SJCRH30 (cell line): ENCODE measurements at regions not wholly inside any gene's neighbourhood (a gene's known extent, or its start where the extent isn't known, plus 50 kb on each side); places are given as distances from the start of the nearest gene placed in this dataset.
A peak's percentile ranks its signal among the peaks of the same experiment; 100 is the strongest.

Experiments used
- DNase-seq, 2 experiments: peaks; one replicate each; pipeline ENCODE4 v3.0.0-alpha.2; 2015 to 2020
- H3K27ac ChIP-seq: fragments of 250-450 bp; sonication (Bioruptor Pico); 2 replicates; pipeline ENCODE4 v1.5.1; 2020; ENCODE audit warnings: mild to moderate bottlenecking, moderate library complexity
- H3K27me3 ChIP-seq: fragments of 250-450 bp; sonication (Bioruptor Pico); 2 replicates; pipeline ENCODE4 v1.5.1; 2020; ENCODE audit warnings: mild to moderate bottlenecking, moderate library complexity
- H3K36me3 ChIP-seq: fragments of 250-450 bp; sonication (Bioruptor Pico); 2 replicates; pipeline ENCODE4 v1.5.1; 2020; ENCODE audit warnings: mild to moderate bottlenecking, moderate library complexity
- H3K4me1 ChIP-seq: fragments of 250-450 bp; sonication (Bioruptor Pico); 2 replicates; pipeline ENCODE4 v1.5.1; 2020; ENCODE audit warnings: mild to moderate bottlenecking, moderate library complexity
- H3K4me3 ChIP-seq: fragments of 250-450 bp; sonication (Bioruptor Pico); 2 replicates; pipeline ENCODE4 v1.5.1; 2020; ENCODE audit warnings: mild to moderate bottlenecking, moderate library complexity
- H3K9me3 ChIP-seq: fragments of 250-450 bp; sonication (Bioruptor Pico); replicated peaks from 2 replicates; pipeline ENCODE4 v1.5.1; 2020; ENCODE audit warnings: mild to moderate bottlenecking, moderate library complexity

DNA sequence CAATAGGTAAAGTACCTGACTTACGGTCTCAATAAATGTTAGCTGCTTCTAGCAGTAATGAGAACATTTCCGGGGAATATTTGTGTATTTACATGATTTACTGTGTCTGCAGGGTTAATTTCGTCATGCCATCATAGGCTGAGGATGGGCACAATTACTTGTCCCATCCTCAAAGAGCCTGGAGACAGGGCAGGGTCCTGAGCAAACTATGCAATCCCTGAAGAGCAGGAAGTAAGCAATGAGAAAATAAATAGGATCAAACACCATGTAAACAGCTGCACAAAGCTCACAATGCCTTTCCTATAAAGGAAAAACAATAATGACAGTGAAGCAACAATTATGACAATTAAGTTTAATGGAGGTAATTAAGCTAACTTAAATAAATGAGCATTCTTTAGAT lies 114.6 kb upstream of the FOXQ1 start:
- H3K4me3 ChIP-seq = no peak overlapping the region
- no peaks in the 10 kb centered on the region for H3K9me3 ChIP-seq
- DNase-seq = no peak
- H3K27ac ChIP-seq = no peak overlapping the region
- H3K36me3 ChIP-seq = no peaks in the 10 kb centered on the region
- no peaks in the 10 kb centered on the region for H3K4me1 ChIP-seq
- no peaks in the 10 kb centered on the region for H3K27me3 ChIP-seq

DNA sequence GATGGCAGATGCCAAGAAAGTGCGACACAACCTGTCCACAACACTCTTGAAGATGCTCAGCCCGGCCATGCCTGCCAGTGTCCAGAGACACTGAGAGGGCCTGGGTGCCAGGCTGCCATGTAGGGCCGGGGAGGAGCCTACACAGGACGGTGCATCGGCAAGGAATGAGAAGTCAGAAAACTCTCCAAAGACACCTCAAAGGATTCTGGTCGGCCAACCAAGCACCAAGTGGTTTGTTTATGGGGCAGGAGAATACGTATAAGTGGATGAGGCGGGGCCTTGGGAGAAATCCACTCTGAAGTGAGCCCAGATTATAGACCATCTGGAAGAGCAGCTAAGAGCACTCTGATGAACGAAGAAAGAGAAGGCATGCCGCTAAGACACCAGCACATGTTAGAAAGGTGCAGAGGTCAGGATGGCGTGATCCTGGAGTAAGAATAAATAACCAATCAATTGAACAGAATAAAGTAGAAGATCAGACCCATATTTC lies 120.7 kb upstream of the FOXQ1 start:
- Histone ChIP-seq H3K36me3 (no peaks in the 10 kb centered on the region), H3K27ac (no peak overlapping the region), H3K9me3 (no peaks in the 10 kb centered on the region), H3K4me3 (no peak overlapping the region), H3K27me3 (no peaks in the 10 kb centered on the region), H3K4me1 (no peaks in the 10 kb centered on the region)
- no peak for DNase-seq

DNA sequence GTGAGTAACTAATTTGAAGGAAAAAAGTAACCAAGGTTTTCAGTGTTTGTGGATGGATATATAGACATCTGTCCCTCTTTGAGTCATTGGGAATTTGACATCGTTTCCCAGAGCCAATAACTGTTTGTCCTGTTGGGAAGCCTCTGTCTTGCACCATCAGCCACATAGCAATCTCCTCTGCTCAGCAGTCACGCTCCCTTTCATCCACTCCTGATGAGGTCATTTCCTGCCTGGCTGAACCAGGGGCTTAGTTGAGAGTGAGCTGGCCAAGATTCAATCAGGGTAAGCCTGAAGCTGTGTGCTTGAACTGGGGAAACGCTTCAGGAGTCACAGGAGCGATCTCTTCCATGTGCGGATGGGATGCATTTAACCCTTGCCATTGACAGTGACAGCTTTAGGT lies 121.5 kb upstream of the FOXQ1 start:
- Histone ChIP-seq H3K4me3 (no peak overlapping the region), H3K27me3 (no peaks in the 10 kb centered on the region), H3K36me3 (no peaks in the 10 kb centered on the region), H3K27ac (no peak overlapping the region), H3K4me1 (no peaks in the 10 kb centered on the region), H3K9me3 (no peaks in the 10 kb centered on the region)
- DNase-seq = peak; percentile 40 to 51

DNA sequence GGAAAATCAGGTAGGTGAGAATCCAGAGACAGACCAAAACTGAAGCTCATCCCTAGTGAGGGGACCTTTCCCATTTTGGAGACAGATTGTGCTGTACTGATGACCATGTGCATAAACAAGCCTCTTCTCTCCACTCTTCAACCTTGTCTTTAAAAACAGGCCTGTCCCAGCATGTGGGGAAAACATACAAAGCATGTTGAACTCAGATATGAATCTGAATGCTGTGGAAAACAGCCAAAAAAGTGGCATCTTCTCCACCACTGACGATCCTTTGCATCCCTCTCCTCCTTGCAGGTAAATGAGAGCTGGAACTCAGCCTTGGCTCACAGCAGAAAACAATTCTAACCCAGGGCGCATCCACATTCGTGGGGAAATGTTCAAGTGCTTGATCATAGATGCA lies 123.7 kb upstream of the FOXQ1 start:
- Histone ChIP-seq H3K36me3 (no peaks in the 10 kb centered on the region), H3K27me3 (no peaks in the 10 kb centered on the region), H3K4me3 (no peak overlapping the region), H3K27ac (no peak overlapping the region), H3K9me3 (no peaks in the 10 kb centered on the region), H3K4me1 (no peaks in the 10 kb centered on the region)
- no peak for DNase-seq

DNA sequence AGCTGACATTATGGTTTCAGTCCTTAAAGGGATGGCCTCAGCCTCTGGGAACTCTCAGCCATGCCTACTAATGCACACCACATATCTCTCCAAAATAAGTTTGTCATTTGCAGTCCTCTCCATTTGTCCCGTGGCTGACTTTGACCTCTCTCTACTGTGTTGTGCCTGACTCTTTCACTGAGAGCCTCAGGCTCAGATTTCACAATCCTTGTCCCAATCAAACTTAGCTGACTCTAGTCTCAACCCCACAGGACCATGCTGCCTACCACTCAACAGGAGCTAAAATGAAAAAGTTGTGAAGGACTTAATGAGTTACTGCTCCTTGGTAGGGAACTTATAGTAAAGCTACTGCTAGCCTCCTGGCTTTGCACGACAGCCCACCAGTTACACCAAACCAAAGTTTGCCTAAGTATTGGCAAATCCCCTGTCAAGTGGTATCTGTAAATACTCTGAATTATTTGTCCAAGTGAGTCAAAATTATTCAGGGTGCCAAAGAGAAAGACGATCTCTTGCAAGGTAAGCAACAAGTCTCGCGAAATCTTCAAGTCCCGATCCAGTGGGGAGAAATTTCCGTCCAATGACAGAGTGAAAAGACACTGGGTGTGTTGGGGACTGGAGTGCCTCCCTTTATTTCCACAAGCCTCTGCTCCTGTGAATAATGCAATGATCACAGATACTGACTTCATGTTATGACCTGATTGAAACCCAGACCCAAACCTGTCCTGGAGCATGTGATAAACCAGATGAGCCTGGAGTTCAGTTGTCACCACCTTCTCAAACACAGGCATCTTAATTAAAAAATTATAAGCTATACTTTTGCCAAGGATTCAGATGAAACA lies 124.4 kb upstream of the FOXQ1 start:
- no peak for DNase-seq
- Histone ChIP-seq H3K27ac (no peak overlapping the region), H3K9me3 (no peaks in the 10 kb centered on the region), H3K27me3 (no peaks in the 10 kb centered on the region), H3K36me3 (no peaks in the 10 kb centered on the region), H3K4me3 (no peak overlapping the region), H3K4me1 (no peaks in the 10 kb centered on the region)

DNA sequence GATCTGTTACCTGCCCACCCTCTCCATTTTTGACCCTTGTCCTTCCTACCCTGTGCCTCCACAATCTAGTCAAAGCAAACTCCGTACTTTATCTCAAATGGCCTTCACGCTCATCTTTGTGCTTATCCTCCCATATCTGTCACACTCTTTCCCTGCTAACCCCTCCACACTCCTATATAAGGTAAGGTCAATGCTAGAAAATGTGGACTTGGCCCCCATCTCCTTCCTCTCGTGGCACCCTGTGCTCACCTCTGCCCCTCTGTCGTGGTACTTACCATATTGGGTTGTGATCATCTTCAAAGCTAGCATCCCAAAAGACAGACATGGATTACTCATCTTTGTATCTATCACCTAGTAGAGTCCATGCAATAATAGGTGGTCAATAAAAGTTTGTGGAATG lies 127.6 kb upstream of the FOXQ1 start:
- Histone ChIP-seq H3K4me3 (no peak overlapping the region), H3K36me3 (no peaks in the 10 kb centered on the region), H3K4me1 (no peaks in the 10 kb centered on the region), H3K27ac (no peak overlapping the region), H3K9me3 (no peaks in the 10 kb centered on the region), H3K27me3 (no peaks in the 10 kb centered on the region)
- no peak for DNase-seq

DNA sequence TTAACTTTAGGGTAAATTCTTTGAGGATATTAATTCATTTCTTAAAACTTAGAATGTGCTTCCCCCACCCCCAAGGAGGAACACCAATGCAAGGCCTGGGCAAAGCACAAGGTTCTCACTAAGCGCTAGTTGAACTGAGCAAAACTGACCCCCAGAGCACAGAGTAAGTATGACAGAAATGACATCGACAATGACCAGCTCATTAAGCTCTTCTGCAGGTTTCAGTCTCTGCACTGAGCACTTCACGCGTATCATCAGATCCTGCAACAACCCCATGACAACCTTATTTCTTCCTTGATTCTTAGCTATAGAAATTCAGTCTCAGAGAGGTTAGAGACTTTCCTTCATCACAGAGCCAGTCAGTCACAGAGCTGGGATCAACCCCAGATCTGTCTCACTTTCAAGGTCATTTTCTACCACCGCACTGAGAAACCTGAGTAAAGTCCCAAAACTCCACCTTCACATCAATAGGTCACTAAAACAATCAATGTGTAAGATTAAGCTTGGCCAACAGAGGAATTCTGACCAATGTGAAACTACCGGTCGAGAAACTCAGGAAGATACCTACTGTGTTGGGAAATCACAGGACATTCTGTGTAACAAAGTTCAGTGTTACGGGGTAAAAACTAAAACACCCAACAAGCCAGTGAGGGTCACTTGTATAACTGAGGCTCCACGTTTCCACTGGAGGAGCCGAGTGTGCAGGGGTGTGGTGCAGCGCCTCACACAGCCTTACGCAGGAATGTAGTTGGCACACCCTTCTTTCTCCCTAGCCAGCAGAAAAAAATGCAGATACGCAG lies 129.0 kb upstream of the FOXQ1 start:
- DNase-seq = no peak
- Histone ChIP-seq H3K27ac (no peak overlapping the region), H3K27me3 (no peaks in the 10 kb centered on the region), H3K4me3 (no peak overlapping the region), H3K4me1 (no peaks in the 10 kb centered on the region), H3K36me3 (no peaks in the 10 kb centered on the region), H3K9me3 (no peaks in the 10 kb centered on the region)

DNA sequence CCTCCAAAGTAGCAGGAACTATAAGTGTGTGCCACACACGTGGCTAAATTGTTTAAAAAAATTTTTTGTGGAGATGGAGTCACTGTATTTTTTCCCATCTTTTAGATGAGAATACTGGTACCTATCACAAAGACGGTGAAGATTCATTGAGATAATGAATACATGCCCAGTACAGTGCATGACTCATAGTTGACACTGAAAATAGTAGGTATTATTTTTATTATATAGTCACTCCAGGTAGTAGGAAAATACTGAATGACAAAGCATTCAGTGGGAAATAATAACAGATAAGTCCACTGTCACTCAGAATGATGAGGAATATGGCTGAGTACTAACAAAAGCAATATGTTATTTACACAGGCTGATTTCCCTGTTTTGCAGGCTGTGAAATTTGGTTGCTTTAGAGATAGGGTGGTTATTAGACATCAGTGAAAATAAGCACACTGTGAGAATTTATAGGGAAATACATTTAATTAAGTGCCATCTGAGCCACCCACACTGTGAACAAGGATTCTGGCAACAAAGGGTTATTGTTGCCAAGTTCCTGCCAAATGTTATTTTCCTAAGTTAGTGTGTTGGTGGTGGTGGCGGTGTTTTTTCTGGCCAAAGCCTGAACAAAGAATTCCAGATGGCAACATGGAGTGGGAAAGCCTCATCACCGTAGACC lies 129.8 kb upstream of the FOXQ1 start:
- Histone ChIP-seq H3K36me3 (no peaks in the 10 kb centered on the region), H3K4me1 (no peaks in the 10 kb centered on the region), H3K4me3 (no peak overlapping the region), H3K27ac (no peak overlapping the region), H3K9me3 (no peaks in the 10 kb centered on the region), H3K27me3 (no peaks in the 10 kb centered on the region)
- no peak for DNase-seq

DNA sequence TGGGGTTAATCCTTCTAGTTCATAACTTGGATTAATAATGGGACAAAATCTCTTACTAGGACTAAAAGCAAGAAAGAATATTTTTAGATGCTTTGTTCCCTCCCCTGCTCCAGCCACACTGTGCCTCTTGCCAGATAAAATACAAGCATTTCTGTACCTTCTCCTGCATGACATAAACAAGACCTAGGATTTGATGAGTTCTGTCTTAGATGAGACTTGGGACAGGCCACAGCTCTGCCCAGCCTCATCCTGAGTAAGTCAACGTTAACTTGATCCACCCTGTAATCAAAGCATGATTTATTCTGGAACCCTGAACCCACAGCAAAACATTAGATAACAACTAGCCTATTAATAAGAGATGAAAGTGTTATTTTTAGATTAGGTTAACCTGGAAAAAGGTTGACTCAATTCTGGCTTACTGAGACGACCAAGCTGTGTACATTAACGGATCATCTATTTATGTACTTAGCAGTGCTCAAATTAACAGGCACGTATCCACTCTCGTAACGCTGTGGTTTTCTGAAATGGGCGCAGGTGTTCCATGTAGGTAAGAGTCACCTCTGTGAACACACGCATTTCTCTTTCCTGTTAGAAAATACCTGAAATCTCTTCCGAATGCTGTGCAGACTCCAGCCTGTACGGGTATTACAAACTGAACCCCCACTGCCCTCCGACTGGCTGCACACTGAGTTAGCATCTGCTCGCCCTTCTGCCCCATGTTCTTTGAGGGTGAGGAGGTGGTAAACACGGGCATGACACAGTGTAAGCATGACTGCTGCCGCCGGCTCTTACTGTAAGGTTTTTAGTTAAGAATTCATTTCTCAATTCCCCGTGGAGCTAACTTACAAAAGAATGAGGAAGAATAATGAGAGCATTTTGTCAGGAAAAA lies 132.1 kb upstream of the FOXQ1 start:
- Histone ChIP-seq H3K4me3 (no peak overlapping the region), H3K9me3 (no peaks in the 10 kb centered on the region), H3K4me1 (no peaks in the 10 kb centered on the region), H3K36me3 (no peaks in the 10 kb centered on the region), H3K27ac (no peak overlapping the region), H3K27me3 (no peaks in the 10 kb centered on the region)
- no peak for DNase-seq

DNA sequence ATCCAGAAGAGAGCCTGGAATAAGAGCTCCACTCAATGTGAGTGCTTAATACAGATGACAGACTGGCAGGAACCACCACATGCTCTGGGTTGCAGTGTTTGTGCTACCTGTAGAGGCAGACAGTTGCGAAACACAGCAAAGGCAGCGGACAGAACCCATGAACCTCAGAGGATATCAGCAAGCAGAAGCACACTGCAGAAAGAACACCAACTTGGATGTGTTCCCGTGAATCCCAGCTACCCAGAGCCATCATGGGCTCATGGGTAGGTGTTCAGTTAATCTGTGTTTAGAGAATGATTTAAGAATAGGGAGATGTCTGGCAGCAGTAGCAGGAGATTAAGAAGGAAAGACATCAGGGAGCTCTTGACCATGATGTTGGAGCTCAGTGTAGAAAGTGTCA lies 133.3 kb upstream of the FOXQ1 start:
- Histone ChIP-seq H3K9me3 (no peaks in the 10 kb centered on the region), H3K4me3 (no peak overlapping the region), H3K36me3 (no peaks in the 10 kb centered on the region), H3K4me1 (no peaks in the 10 kb centered on the region), H3K27ac (no peak overlapping the region), H3K27me3 (no peaks in the 10 kb centered on the region)
- DNase-seq = no peak

DNA sequence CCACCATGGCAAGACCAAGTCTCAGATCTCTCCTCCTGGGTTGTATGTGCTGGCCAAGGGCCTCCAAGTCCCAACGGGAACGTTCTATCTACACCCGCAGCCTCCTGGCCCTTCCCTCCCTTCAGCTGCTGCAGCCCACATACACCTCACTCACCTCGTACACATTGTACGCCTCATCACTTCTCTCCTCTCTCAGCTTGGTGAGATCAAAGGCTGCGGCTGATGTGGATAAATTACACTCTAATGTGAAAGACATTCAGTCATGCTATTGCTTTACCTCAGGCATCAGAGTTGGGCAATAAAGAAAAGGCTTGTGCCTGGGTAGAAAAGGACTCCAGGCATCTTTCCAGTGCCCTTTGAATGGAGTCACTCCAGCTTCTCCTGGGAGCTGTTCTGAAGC lies 135.3 kb upstream of the FOXQ1 start:
- H3K27ac ChIP-seq = no peak overlapping the region
- H3K4me1 ChIP-seq = no peaks in the 10 kb centered on the region
- no peak overlapping the region for H3K4me3 ChIP-seq
- DNase-seq = no peak
- no peaks in the 10 kb centered on the region for H3K27me3 ChIP-seq
- H3K9me3 ChIP-seq = no peaks in the 10 kb centered on the region
- no peaks in the 10 kb centered on the region for H3K36me3 ChIP-seq

DNA sequence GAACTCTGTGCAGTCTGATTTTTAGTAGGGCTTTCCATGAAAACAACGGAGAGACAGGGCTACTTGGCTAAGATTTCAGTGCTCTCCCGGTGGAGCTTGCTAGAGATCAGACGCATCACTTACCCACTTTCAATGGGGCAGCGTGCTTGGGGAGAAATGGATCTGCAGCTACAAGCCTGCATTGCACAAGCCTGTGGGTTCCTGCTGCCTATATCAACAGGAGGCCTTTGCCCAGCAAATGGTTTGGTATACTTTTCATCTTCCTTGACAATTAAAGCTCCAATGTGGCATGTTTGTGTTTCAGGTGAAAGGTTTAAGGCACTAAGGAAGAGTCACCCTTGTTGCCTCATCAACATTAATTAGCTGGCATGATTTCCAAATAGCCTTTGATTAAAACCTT lies 136.0 kb upstream of the FOXQ1 start:
- Histone ChIP-seq H3K4me1 (no peaks in the 10 kb centered on the region), H3K9me3 (no peaks in the 10 kb centered on the region), H3K27me3 (no peaks in the 10 kb centered on the region), H3K36me3 (no peaks in the 10 kb centered on the region), H3K4me3 (no peak overlapping the region), H3K27ac (no peak overlapping the region)
- DNase-seq = no peak

DNA sequence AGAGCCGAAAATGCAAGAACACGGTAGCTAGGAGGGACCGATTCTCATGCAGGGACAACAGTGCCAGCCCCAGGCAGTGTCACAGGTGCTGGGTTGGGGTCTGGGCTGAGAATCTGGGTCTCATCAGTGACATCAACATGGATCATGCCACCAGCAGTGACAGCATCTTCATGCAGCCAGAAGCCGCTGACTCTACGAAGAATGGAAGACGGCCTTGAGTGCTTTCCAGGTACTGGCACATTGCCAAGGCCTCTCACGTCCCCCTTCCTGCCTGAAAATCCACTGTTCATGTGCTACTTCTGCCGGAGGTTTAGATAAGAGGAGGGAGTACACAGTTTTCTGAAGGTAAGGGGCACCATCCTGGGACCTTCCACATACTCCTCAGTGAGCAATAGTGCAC lies 141.1 kb upstream of the FOXQ1 start:
- peak in 1 of 2 experiments; percentile 10 for DNase-seq
- Histone ChIP-seq H3K9me3 (no peaks in the 10 kb centered on the region), H3K36me3 (no peaks in the 10 kb centered on the region), H3K4me1 (no peaks in the 10 kb centered on the region), H3K27me3 (no peaks in the 10 kb centered on the region), H3K27ac (no peak overlapping the region), H3K4me3 (no peak overlapping the region)

DNA sequence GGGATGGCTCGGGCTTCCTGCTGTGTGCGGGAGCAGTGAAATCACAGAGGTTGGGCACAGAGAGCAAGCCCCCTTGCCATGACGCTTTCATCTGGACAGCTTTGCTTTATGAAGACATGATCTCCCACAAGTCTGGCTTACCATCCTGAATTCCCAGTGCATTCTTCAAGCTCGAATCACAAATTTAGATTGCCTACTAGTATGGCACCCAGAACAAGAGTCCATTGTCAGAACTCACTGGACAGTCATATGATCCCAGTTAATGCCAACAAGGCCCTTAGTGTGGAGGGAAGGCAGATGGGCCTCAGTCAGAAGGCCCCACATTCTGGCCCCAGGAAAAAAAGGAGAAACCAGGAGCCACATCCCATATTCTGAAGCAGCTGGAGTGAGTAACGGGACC lies 147.3 kb upstream of the FOXQ1 start:
- no peaks in the 10 kb centered on the region for H3K36me3 ChIP-seq
- H3K4me3 ChIP-seq = no peak overlapping the region
- peak in 1 of 2 experiments; percentile 1 for DNase-seq
- H3K4me1 ChIP-seq = no peaks in the 10 kb centered on the region
- no peaks in the 10 kb centered on the region for H3K9me3 ChIP-seq
- no peak overlapping the region for H3K27ac ChIP-seq
- H3K27me3 ChIP-seq = no peaks in the 10 kb centered on the region
